HUES6 (cell line): ENCODE measurements at regions not wholly inside any gene's neighbourhood (a gene's known extent, or its start where the extent isn't known, plus 50 kb on each side); places are given as distances from the start of the nearest gene placed in this dataset.

Source experiments
- H3K27ac ChIP-seq: 2 replicates; pipeline ENCODE4 v1.7.0; 2013; ENCODE audit warnings: low read depth, mild to moderate bottlenecking, low read length, inconsistent platforms
- H3K27me3 ChIP-seq: 2 replicates; pipeline ENCODE4 v1.6.1; 2013; ENCODE audit warnings: low read length; ENCODE audit not compliant: control insufficient read depth, insufficient read depth
- H3K36me3 ChIP-seq: 2 replicates; pipeline ENCODE4 v1.6.1; 2013; ENCODE audit warnings: low read length; ENCODE audit not compliant: control insufficient read depth, insufficient read depth
- H3K4me1 ChIP-seq: 2 replicates; pipeline ENCODE4 v1.6.1; 2013; ENCODE audit warnings: low read length; ENCODE audit not compliant: control insufficient read depth, insufficient read depth
- H3K4me3 ChIP-seq: 2 replicates; pipeline ENCODE4 v1.5.1; 2013; ENCODE audit warnings: low read depth, low read length
- H3K9ac ChIP-seq: one replicate; pipeline ENCODE4 v1.6.1; 2013; ENCODE audit warnings: mild to moderate bottlenecking, low read length
- H3K9me3 ChIP-seq: 2 replicates; pipeline ENCODE4 v1.6.1; 2013; ENCODE audit warnings: low read depth, low read length; ENCODE audit not compliant: control insufficient read depth, insufficient read depth

- Histone ChIP-seq H3K27ac (no peak overlapping the region), H3K9ac (no peak overlapping the region), H3K27me3 (no peaks in the 10 kb centered on the region), H3K36me3 (no peaks in the 10 kb centered on the region), H3K4me3 (no peak overlapping the region), H3K9me3 (no peaks in the 10 kb centered on the region), H3K4me1 (no peaks in the 10 kb centered on the region)
These were observed 1292.0 kb upstream of the PCDH9 start for GRCh38 chr13:68522184-68522583.

GRCh38 chr13:68509734-68510621 lies 1279.8 kb upstream of the PCDH9 start:
- H3K9ac ChIP-seq, result no peak overlapping the region
- no peaks in the 10 kb centered on the region for H3K4me1 ChIP-seq
- H3K27ac ChIP-seq, result no peak overlapping the region
- no peaks in the 10 kb centered on the region for H3K9me3 ChIP-seq
- no peaks in the 10 kb centered on the region for H3K36me3 ChIP-seq
- no peak overlapping the region for H3K4me3 ChIP-seq
- no peaks in the 10 kb centered on the region for H3K27me3 ChIP-seq

DNA sequence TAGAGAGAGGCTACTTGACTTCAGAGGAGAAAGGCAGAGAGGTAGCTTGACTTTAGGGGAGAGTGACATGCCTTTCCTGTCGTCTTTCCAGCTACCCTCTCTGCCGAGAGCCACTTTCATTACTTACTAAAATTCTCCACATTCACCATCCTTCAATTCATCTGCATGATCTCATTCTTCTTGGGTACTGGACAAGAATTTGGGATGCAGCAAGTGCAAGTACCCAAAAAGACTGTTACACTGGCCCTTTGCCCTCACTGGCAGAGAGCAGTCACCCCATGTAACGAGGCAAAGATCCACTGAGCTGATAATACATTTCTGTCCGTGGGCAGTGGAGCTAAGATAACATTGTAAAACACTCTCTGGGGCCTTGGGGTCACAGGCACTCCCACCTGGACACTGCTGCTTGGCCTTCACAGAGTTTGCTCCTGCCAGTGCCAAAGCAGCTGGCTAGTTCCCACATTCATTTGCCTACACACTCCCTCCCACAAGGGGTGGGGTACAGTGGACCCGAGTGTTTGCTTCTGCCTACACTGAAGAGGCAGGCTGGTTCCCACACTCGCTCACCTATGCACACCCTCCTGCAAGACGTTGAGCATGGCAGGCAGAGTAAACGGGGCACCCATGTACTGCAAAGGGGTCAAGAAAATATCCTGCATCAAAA lies 1276.9 kb upstream of the PCDH9 start:
- Histone ChIP-seq H3K4me3 (no peak overlapping the region), H3K9ac (no peak overlapping the region), H3K36me3 (no peaks in the 10 kb centered on the region), H3K27ac (no peak overlapping the region), H3K27me3 (no peaks in the 10 kb centered on the region), H3K9me3 (no peaks in the 10 kb centered on the region), H3K4me1 (no peaks in the 10 kb centered on the region)

GRCh38 chr13:68490594-68490993 lies 1260.5 kb upstream of the PCDH9 start:
- H3K27ac ChIP-seq, result no peak overlapping the region
- no peak overlapping the region for H3K9ac ChIP-seq

GRCh38 chr13:68481130-68481529 lies 1251.0 kb upstream of the PCDH9 start:
- no peak overlapping the region for H3K4me3 ChIP-seq
- no peaks in the 10 kb centered on the region for H3K27me3 ChIP-seq
- H3K9ac ChIP-seq, result no peak overlapping the region
- no peak overlapping the region for H3K27ac ChIP-seq
- no peaks in the 10 kb centered on the region for H3K4me1 ChIP-seq
- no peaks in the 10 kb centered on the region for H3K36me3 ChIP-seq
- H3K9me3 ChIP-seq, result no peaks in the 10 kb centered on the region

More at GRCh38 chr13:68490594-68490993, 1260.5 kb upstream of the PCDH9 start:
- Histone ChIP-seq H3K27me3 (no peaks in the 10 kb centered on the region), H3K4me1 (no peaks in the 10 kb centered on the region), H3K4me3 (no peak overlapping the region), H3K36me3 (no peaks in the 10 kb centered on the region), H3K9me3 (no peaks in the 10 kb centered on the region)

GRCh38 chr13:68473834-68474326 lies 1243.7 kb upstream of the PCDH9 start:
- Histone ChIP-seq H3K9ac (no peak overlapping the region), H3K9me3 (no peaks in the 10 kb centered on the region), H3K27ac (no peak overlapping the region)

DNA sequence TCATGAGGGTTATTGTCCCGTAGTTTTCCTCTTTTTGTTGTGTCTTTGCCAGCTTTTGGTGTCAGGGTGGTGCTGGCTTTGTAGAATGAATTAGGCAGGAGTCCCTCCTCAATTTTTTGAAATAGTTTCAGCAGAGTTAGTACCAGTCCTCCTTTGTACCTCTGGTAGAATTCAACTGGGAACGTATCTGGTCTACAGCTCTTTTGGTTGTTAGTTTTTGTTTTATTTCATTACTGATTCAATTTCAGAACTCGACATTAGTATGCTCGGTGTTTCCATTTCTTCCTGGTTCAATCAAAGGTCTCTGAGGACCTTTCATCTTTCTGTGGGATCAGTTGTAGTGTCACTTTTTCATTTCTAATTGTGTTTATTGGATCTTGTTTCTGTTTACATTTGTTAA lies 1237.0 kb upstream of the PCDH9 start:
- Histone ChIP-seq H3K27ac (no peak overlapping the region), H3K9ac (no peak overlapping the region), H3K9me3 (no peaks in the 10 kb centered on the region), H3K27me3 (no peaks in the 10 kb centered on the region), H3K4me1 (no peaks in the 10 kb centered on the region), H3K4me3 (no peak overlapping the region), H3K36me3 (no peaks in the 10 kb centered on the region)

More at GRCh38 chr13:68473834-68474326, 1243.7 kb upstream of the PCDH9 start:
- Histone ChIP-seq H3K4me1 (no peaks in the 10 kb centered on the region), H3K4me3 (no peak overlapping the region), H3K27me3 (no peaks in the 10 kb centered on the region), H3K36me3 (no peaks in the 10 kb centered on the region)

GRCh38 chr13:68440874-68441273 lies 1210.7 kb upstream of the PCDH9 start:
- H3K4me3 ChIP-seq, result no peak overlapping the region

GRCh38 chr13:68439817-68440216 lies 1209.7 kb upstream of the PCDH9 start:
- no peak overlapping the region for H3K4me3 ChIP-seq
- no peak overlapping the region for H3K9ac ChIP-seq
- no peaks in the 10 kb centered on the region for H3K36me3 ChIP-seq
- H3K27me3 ChIP-seq, result no peaks in the 10 kb centered on the region
- H3K27ac ChIP-seq, result no peak overlapping the region
- H3K4me1 ChIP-seq, result no peaks in the 10 kb centered on the region
- H3K9me3 ChIP-seq, result no peaks in the 10 kb centered on the region

More at GRCh38 chr13:68440874-68441273, 1210.7 kb upstream of the PCDH9 start:
- no peaks in the 10 kb centered on the region for H3K36me3 ChIP-seq
- no peak overlapping the region for H3K27ac ChIP-seq
- no peaks in the 10 kb centered on the region for H3K27me3 ChIP-seq
- H3K4me1 ChIP-seq, result no peaks in the 10 kb centered on the region
- no peak overlapping the region for H3K9ac ChIP-seq
- H3K9me3 ChIP-seq, result no peaks in the 10 kb centered on the region

DNA sequence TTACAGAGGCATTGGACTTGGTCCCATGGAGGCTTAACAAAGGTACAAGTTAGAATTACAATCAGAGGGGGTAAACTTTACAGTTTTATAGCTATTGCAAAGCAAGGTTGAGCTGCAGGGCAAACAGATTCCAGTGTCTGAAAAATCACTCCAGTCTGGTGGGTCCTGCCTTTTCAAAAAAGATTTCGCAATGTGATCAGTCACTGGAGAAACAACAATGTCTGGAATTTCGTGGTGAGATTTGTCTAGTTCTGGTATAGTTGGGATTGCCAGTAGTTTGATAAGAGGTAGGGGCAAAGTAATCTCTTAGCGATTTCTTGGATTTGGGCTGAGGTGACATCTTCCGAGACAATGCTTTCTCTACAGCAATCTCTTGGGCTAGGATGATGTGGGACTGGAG lies 1198.2 kb upstream of the PCDH9 start:
- Histone ChIP-seq H3K4me3 (no peak overlapping the region), H3K4me1 (no peaks in the 10 kb centered on the region), H3K27me3 (no peaks in the 10 kb centered on the region), H3K36me3 (no peaks in the 10 kb centered on the region), H3K27ac (no peak overlapping the region), H3K9me3 (no peaks in the 10 kb centered on the region), H3K9ac (no peak overlapping the region)

GRCh38 chr13:68417801-68418200 lies 1187.7 kb upstream of the PCDH9 start:
- Histone ChIP-seq H3K9ac (no peak overlapping the region), H3K27ac (no peak overlapping the region), H3K4me3 (no peak overlapping the region), H3K27me3 (no peaks in the 10 kb centered on the region), H3K36me3 (no peaks in the 10 kb centered on the region), H3K9me3 (no peaks in the 10 kb centered on the region), H3K4me1 (no peaks in the 10 kb centered on the region)
